ENCODE measurements at regions not wholly inside any gene's neighbourhood (a gene's known extent, or its start where the extent isn't known, plus 50 kb on each side); places are given as distances from the start of the nearest gene placed in this dataset.

GRCh38 chr3:74559261-74559660 lies 55.2 kb downstream of the CNTN3 start:
- H3K4me1 ChIP-seq: no peaks in the 10 kb centered on the region
- no peak overlapping the region for H3K9ac ChIP-seq
- H3K79me2 ChIP-seq (ENCODE audit: low read depth): no peaks in the 10 kb centered on the region
- TF ChIP-seq, protein P1, sequence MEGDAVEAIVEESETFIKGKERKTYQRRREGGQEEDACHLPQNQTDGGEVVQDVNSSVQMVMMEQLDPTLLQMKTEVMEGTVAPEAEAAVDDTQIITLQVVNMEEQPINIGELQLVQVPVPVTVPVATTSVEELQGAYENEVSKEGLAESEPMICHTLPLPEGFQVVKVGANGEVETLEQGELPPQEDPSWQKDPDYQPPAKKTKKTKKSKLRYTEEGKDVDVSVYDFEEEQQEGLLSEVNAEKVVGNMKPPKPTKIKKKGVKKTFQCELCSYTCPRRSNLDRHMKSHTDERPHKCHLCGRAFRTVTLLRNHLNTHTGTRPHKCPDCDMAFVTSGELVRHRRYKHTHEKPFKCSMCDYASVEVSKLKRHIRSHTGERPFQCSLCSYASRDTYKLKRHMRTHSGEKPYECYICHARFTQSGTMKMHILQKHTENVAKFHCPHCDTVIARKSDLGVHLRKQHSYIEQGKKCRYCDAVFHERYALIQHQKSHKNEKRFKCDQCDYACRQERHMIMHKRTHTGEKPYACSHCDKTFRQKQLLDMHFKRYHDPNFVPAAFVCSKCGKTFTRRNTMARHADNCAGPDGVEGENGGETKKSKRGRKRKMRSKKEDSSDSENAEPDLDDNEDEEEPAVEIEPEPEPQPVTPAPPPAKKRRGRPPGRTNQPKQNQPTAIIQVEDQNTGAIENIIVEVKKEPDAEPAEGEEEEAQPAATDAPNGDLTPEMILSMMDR (IDR thresholded peaks at IDR 0.05): no peak
- TF ChIP-seq EZH2phosphoT487 (IDR thresholded peaks at IDR 0.05) (no peak), EZH2 (IDR thresholded peaks at IDR 0.05) (no peak)
- no peak overlapping the region for H3K4me3 ChIP-seq
- H4K20me1 ChIP-seq (ENCODE audit: low read depth): no peaks in the 10 kb centered on the region
- H3F3A ChIP-seq (ENCODE audit: low read depth): no peaks in the 10 kb centered on the region
- no peaks in the 10 kb centered on the region for H3K27me3 Mint-ChIP-seq (ENCODE audit: insufficient read depth, low read depth)
- H3K36me3 Mint-ChIP-seq: no peaks in the 10 kb centered on the region
- H3K4me1 Mint-ChIP-seq: peaks cover 4% of the 10 kb centered on the region
- DNase-seq (ENCODE audit: low spot score): peak; percentile 4
- H2AFZ ChIP-seq (replicated peaks): peak overlapping the region; percentile 60
- no peak overlapping the region for H3K4me3 Mint-ChIP-seq
- H3K36me3 ChIP-seq: no peaks in the 10 kb centered on the region
- H3K9me3 Mint-ChIP-seq: peaks cover 27% of the 10 kb centered on the region
- no peak overlapping the region for H3K27ac ChIP-seq
- no peaks in the 10 kb centered on the region for H3K9me3 ChIP-seq (ENCODE audit: low read depth)
- H3K4me2 ChIP-seq: no peak overlapping the region
- H3K27ac Mint-ChIP-seq: no peak overlapping the region
- H3K27me3 ChIP-seq: no peaks in the 10 kb centered on the region

DNA sequence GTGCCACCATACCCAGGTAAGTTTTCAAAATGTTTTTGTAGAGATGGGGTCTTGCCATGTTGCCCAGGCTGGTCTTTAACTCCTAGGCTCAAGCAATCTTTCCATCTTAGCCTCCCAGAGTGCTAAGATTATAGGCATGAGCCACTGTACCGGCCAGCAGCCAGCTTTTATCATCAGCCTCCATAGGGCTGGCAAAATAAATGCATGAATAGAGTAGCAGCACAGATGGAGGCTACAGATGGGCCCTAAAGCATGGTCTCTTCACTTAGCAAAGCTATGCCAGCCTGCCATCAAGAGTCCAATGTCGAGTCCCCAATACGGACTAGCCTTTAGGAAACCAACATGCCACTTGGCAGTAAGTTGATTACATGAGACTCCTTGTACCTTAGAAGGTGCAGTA lies 63.8 kb downstream of the CNTN3 start:
- no peak overlapping the region for H2AFZ ChIP-seq (replicated peaks)
- no peak overlapping the region for H3K9ac ChIP-seq
- H3K4me1 ChIP-seq: no peaks in the 10 kb centered on the region
- no peaks in the 10 kb centered on the region for H3K36me3 ChIP-seq
- no peak for DNase-seq (ENCODE audit: low spot score)
- no peaks in the 10 kb centered on the region for H3F3A ChIP-seq (ENCODE audit: low read depth)
- Mint-ChIP-seq H3K4me1 (no peaks in the 10 kb centered on the region), H3K4me3 (no peak overlapping the region), H3K36me3 (no peaks in the 10 kb centered on the region), H3K27me3 (ENCODE audit: insufficient read depth, low read depth) (no peaks in the 10 kb centered on the region), H3K9me3 (peaks cover 16% of the 10 kb centered on the region), H3K27ac (no peak overlapping the region)
- no peak overlapping the region for H3K4me2 ChIP-seq
- H3K27me3 ChIP-seq: no peaks in the 10 kb centered on the region
- no peak overlapping the region for H3K4me3 ChIP-seq
- no peaks in the 10 kb centered on the region for H4K20me1 ChIP-seq (ENCODE audit: low read depth)
- no peak overlapping the region for H3K27ac ChIP-seq
- no peaks in the 10 kb centered on the region for H3K79me2 ChIP-seq (ENCODE audit: low read depth)
- TF ChIP-seq, protein P1 (IDR thresholded peaks at IDR 0.05): no peak
- TF ChIP-seq EZH2phosphoT487 (IDR thresholded peaks at IDR 0.05) (no peak), EZH2 (IDR thresholded peaks at IDR 0.05) (no peak)
- H3K9me3 ChIP-seq (ENCODE audit: low read depth): no peaks in the 10 kb centered on the region

GRCh38 chr3:74546426-74546825 lies 68.0 kb downstream of the CNTN3 start:
- H3K27ac ChIP-seq: no peak overlapping the region
- no peak overlapping the region for H3K4me2 ChIP-seq
- H3F3A ChIP-seq (ENCODE audit: low read depth): no peaks in the 10 kb centered on the region
- no peak for DNase-seq (ENCODE audit: low spot score)
- Mint-ChIP-seq H3K9me3 (no peaks in the 10 kb centered on the region), H3K4me1 (peaks cover 2% of the 10 kb centered on the region), H3K27me3 (ENCODE audit: insufficient read depth, low read depth) (no peaks in the 10 kb centered on the region), H3K4me3 (no peak overlapping the region), H3K27ac (no peak overlapping the region), H3K36me3 (no peaks in the 10 kb centered on the region)
- no peaks in the 10 kb centered on the region for H4K20me1 ChIP-seq (ENCODE audit: low read depth)
- H3K9me3 ChIP-seq (ENCODE audit: low read depth): no peaks in the 10 kb centered on the region
- H3K9ac ChIP-seq: no peak overlapping the region
- TF ChIP-seq EZH2phosphoT487 (IDR thresholded peaks at IDR 0.05) (no peak), EZH2 (IDR thresholded peaks at IDR 0.05) (no peak)
- no peaks in the 10 kb centered on the region for H3K36me3 ChIP-seq
- no peak overlapping the region for H3K4me3 ChIP-seq
- H3K79me2 ChIP-seq (ENCODE audit: low read depth): no peaks in the 10 kb centered on the region
- no peaks in the 10 kb centered on the region for H3K4me1 ChIP-seq
- no peak overlapping the region for H2AFZ ChIP-seq (replicated peaks)
- no peaks in the 10 kb centered on the region for H3K27me3 ChIP-seq

GRCh38 chr3:74542441-74542840 lies 72.0 kb downstream of the CNTN3 start:
- no peaks in the 10 kb centered on the region for H3K36me3 Mint-ChIP-seq
- Histone ChIP-seq H3K4me1 (no peaks in the 10 kb centered on the region), H2AFZ (replicated peaks) (no peak overlapping the region), H3K4me3 (no peak overlapping the region), H3K36me3 (no peaks in the 10 kb centered on the region), H3K27me3 (no peaks in the 10 kb centered on the region), H3F3A (ENCODE audit: low read depth) (no peaks in the 10 kb centered on the region), H4K20me1 (ENCODE audit: low read depth) (no peaks in the 10 kb centered on the region), H3K27ac (no peak overlapping the region), H3K4me2 (no peak overlapping the region), H3K79me2 (ENCODE audit: low read depth) (no peaks in the 10 kb centered on the region), H3K9ac (no peak overlapping the region), H3K9me3 (ENCODE audit: low read depth) (no peaks in the 10 kb centered on the region)
- no peak for DNase-seq (ENCODE audit: low spot score)
- no peak overlapping the region for H3K27ac Mint-ChIP-seq
- H3K9me3 Mint-ChIP-seq: no peaks in the 10 kb centered on the region
- peaks cover 2% of the 10 kb centered on the region for H3K4me1 Mint-ChIP-seq
- no peaks in the 10 kb centered on the region for H3K27me3 Mint-ChIP-seq (ENCODE audit: insufficient read depth, low read depth)
- H3K4me3 Mint-ChIP-seq: no peak overlapping the region
- TF ChIP-seq, protein P1 (IDR thresholded peaks at IDR 0.05): no peak
- TF ChIP-seq EZH2 (IDR thresholded peaks at IDR 0.05) (no peak), EZH2phosphoT487 (IDR thresholded peaks at IDR 0.05) (no peak)

All from neural progenitor cell (in vitro differentiated cells).